ENCODE measurements at regions not wholly inside any gene's neighbourhood (a gene's known extent, or its start where the extent isn't known, plus 50 kb on each side); places are given as distances from the start of the nearest gene placed in this dataset.

- no peak overlapping the region for H3K9ac ChIP-seq (ENCODE audit: low read depth, low read length, poor library complexity, severe bottlenecking)
- no peaks in the 10 kb centered on the region for H3K36me3 ChIP-seq (ENCODE audit: insufficient read depth, low read length)
- H4K20me1 ChIP-seq (ENCODE audit: insufficient read depth, low read length, poor library complexity, severe bottlenecking) = no peaks in the 10 kb centered on the region
- H3K9me3 ChIP-seq (ENCODE audit: insufficient read depth, low read depth, low read length) = no peaks in the 10 kb centered on the region
- no peak overlapping the region for H2AFZ ChIP-seq (ENCODE audit: low read length)
- no peaks in the 10 kb centered on the region for H3F3A ChIP-seq (ENCODE audit: low read depth)
- H3K4me1 ChIP-seq (ENCODE audit: insufficient read depth, low read length, poor library complexity, severe bottlenecking) = no peaks in the 10 kb centered on the region
- TF ChIP-seq EZH2phosphoT487 (IDR thresholded peaks at IDR 0.05; ENCODE audit: borderline replicate concordance) (no peak), CTCF (conservative IDR thresholded peaks at IDR 0.05; ENCODE audit: low read length) (no peak)
- H3K9me2 ChIP-seq (replicated peaks; ENCODE audit: low read depth, low read length) = no peaks in the 10 kb centered on the region
- H3K4me2 ChIP-seq (ENCODE audit: low read depth, low read length, poor library complexity, severe bottlenecking) = no peak overlapping the region
- H3K4me3 ChIP-seq (ENCODE audit: low read length, poor library complexity, severe bottlenecking) = no peak overlapping the region
- H3K27me3 ChIP-seq (ENCODE audit: insufficient read depth, low read length, poor library complexity, severe bottlenecking) = no peaks in the 10 kb centered on the region
- no peaks in the 10 kb centered on the region for H3K79me2 ChIP-seq (ENCODE audit: insufficient read depth, low read length)
These were observed 322.0 kb downstream of the MZT1 start for GRCh38 chr13:72405441-72405840.

GRCh38 chr13:72403396-72404010, 323.9 kb downstream of the MZT1 start:
- Histone ChIP-seq H3K4me2 (ENCODE audit: low read depth, low read length, poor library complexity, severe bottlenecking) (no peak overlapping the region), H3K27me3 (ENCODE audit: insufficient read depth, low read length, poor library complexity, severe bottlenecking) (no peaks in the 10 kb centered on the region), H3K4me1 (ENCODE audit: insufficient read depth, low read length, poor library complexity, severe bottlenecking) (no peaks in the 10 kb centered on the region), H3F3A (ENCODE audit: low read depth) (no peaks in the 10 kb centered on the region), H3K9me3 (ENCODE audit: insufficient read depth, low read depth, low read length) (no peaks in the 10 kb centered on the region), H4K20me1 (ENCODE audit: insufficient read depth, low read length, poor library complexity, severe bottlenecking) (no peaks in the 10 kb centered on the region), H3K9me2 (replicated peaks; ENCODE audit: low read depth, low read length) (no peaks in the 10 kb centered on the region), H3K4me3 (ENCODE audit: low read length, poor library complexity, severe bottlenecking) (no peak overlapping the region), H2AFZ (ENCODE audit: low read length) (no peak overlapping the region), H3K9ac (ENCODE audit: low read depth, low read length, poor library complexity, severe bottlenecking) (no peak overlapping the region), H3K79me2 (ENCODE audit: insufficient read depth, low read length) (no peaks in the 10 kb centered on the region), H3K36me3 (ENCODE audit: insufficient read depth, low read length) (no peaks in the 10 kb centered on the region)
- no peak for TF ChIP-seq CTCF (conservative IDR thresholded peaks at IDR 0.05; ENCODE audit: low read length)
- TF ChIP-seq EZH2phosphoT487 (IDR thresholded peaks at IDR 0.05; ENCODE audit: borderline replicate concordance) = no peak

GRCh38 chr13:72400856-72401255, 326.6 kb downstream of the MZT1 start:
- Histone ChIP-seq H3F3A (ENCODE audit: low read depth) (no peaks in the 10 kb centered on the region), H3K4me3 (ENCODE audit: low read length, poor library complexity, severe bottlenecking) (no peak overlapping the region), H3K4me1 (ENCODE audit: insufficient read depth, low read length, poor library complexity, severe bottlenecking) (no peaks in the 10 kb centered on the region), H3K79me2 (ENCODE audit: insufficient read depth, low read length) (no peaks in the 10 kb centered on the region), H3K9me2 (replicated peaks; ENCODE audit: low read depth, low read length) (no peaks in the 10 kb centered on the region), H3K9me3 (ENCODE audit: insufficient read depth, low read depth, low read length) (no peaks in the 10 kb centered on the region), H3K27me3 (ENCODE audit: insufficient read depth, low read length, poor library complexity, severe bottlenecking) (no peaks in the 10 kb centered on the region), H2AFZ (ENCODE audit: low read length) (no peak overlapping the region), H4K20me1 (ENCODE audit: insufficient read depth, low read length, poor library complexity, severe bottlenecking) (no peaks in the 10 kb centered on the region), H3K9ac (ENCODE audit: low read depth, low read length, poor library complexity, severe bottlenecking) (no peak overlapping the region), H3K36me3 (ENCODE audit: insufficient read depth, low read length) (no peaks in the 10 kb centered on the region), H3K4me2 (ENCODE audit: low read depth, low read length, poor library complexity, severe bottlenecking) (no peak overlapping the region)
- TF ChIP-seq EZH2phosphoT487 (IDR thresholded peaks at IDR 0.05; ENCODE audit: borderline replicate concordance) (no peak), CTCF (conservative IDR thresholded peaks at IDR 0.05; ENCODE audit: low read length) (no peak)

Measured in Loucy (cell line).